Uterus (tissue), 2 donors: ENCODE measurements at regions not wholly inside any gene's neighbourhood (a gene's known extent, or its start where the extent isn't known, plus 50 kb on each side); places are given as distances from the start of the nearest gene placed in this dataset.
A peak's percentile ranks its signal among the peaks of the same experiment; 100 is the strongest.

Experiments
- CTCF ChIP-seq, 4 experiments: fragments of 200-600 bp in 2 of 4; fragments of 450-650 bp in 2 of 4; sonication (generic) in 2 of 4; IDR thresholded peaks; one replicate each; pipeline ENCODE4 v1.5.1; 2016 to 2019; ENCODE audit warnings: antibody characterized with exemption in 4 of 4, mild to moderate bottlenecking in 2 of 4, moderate library complexity in 1 of 4
- POLR2A ChIP-seq, 2 donors: fragments of 450-650 bp; IDR thresholded peaks; one replicate each; pipeline ENCODE4 v1.6.1; 2016; ENCODE audit warnings: antibody characterized with exemption in 2 of 2, mild to moderate bottlenecking in 1 of 2, moderate library complexity in 1 of 2

GRCh38 chr6:163814494-163815364 lies 400.2 kb downstream of the QKI start:
- TF ChIP-seq POLR2A (IDR thresholded peaks at IDR 0.05) (no peak), CTCF (IDR thresholded peaks at IDR 0.05) (peak in 1 of 4 experiments; percentile 30)
